CD4-positive, alpha-beta T cell treated with Interleukin-21 for 1 hour (primary cell): ENCODE measurements at regions not wholly inside any gene's neighbourhood (a gene's known extent, or its start where the extent isn't known, plus 50 kb on each side); places are given as distances from the start of the nearest gene placed in this dataset.

Experiments used
- DNase-seq: peaks from one replicate; pipeline ENCODE4 v3.0.0-alpha.2; 2020

DNA sequence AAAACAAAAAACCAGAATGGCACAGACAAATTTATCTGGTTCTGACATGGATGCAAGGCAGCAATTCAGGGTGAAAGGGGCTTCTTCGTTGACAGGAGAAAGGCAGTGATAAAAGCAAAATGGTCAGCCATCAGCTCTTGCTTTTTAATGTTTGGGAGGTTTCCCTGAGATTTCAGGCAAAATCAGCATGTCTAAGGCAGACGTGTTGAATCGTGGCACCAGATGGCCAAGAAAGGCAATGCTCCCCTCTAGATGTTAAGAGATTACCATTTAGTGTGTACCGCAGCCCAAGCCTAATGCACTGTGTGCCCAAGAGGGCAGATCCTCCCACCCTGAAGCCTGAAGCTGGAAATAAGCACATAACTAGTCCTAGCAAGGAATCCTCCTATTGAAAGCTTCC, 88.8 kb upstream of the GALNT18 start:
- DNase-seq: no peak

DNA sequence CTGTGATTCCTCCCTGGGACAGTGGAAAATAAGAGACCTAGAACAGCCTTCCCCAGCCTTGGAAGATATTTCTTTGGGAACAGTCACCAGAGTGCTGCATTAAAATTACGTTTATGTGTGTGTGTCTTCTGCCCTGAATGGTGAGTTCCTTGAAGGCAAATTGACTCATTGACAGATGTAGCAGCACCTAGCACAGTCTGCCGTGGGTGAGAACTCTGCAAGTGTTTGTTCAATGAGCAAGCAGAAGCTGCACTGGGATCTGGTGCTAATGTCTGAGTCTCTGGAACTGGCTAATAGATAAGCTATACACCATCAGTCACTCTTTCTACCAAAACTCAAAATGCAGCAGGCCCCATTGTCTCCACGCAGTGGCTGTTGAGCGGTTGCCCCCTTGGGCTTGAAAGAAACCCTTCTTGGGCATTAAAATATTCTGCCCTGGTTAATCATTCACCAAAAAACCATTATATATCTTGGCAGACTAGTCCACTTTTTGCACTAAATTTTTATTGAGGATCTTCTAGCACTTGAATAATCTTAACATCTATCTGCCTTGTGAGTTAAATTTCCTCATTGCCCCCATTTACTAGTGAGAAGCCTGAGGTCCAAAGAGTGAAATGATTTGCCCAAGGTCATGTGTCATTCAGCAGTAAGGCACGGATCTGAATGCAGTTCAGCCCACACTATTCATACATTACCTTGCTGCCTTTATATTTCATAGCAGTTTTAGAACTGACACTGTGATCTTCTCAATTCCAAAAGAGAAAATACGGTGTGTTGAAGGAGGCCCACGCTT, 87.8 kb upstream of the GALNT18 start:
- DNase-seq: no peak

DNA sequence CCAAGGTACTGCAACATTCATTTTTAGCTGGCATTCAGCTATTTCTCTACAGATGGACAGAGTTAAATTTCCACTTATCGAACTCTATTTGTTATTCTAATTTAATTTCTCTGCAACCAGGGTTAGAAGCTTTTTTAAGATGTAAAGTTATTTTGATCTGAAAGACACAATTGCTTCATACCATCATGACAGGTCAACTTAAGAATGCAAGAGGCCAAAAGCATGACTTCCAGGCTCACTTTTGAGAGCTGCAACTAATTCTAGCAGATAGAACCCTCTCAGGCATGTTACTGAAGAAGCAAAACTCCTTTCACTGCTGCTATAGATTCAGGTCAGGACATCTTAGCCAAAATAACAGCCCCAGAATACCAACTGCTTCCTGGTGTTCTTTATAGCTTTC, 86.5 kb upstream of the GALNT18 start:
- no peak for DNase-seq

DNA sequence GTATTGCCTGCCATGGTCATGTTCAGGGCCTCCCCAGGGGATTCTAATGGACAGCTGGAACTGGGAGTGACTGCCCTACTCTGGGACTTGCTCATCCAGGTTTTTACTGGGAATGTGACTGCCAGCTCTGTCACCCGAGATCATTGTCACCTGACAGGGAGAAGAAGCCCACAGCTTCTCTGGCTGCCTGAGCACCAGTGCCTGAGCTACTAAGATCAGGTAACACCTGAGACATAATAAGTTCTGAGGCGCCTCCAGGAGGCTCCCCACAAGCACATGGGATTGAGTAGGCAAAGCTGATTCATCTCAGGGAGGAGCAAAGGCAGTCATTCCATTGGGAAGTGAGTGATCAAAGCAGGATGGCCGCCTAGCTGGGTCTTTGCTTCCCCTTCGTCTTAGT, 84.2 kb upstream of the GALNT18 start:
- no peak for DNase-seq

DNA sequence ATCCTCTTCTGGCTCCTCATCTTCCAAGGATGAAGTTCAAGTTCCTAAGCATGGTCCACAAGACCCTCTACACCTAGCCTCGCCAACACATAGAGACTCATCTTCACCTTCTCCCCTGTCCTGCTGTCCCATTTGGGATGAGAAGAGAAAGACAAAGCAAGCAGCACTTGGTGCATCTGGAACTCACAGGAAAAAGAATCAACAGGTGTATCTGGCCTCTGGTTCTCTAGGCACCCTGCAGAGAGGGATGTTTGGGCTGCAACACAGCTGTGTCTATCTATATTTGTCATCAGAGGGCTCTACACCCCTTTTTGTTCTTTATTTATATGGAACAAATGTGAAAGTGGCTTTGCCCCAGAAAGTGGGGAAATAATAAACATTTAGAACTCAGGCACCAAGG, 82.1 kb upstream of the GALNT18 start:
- DNase-seq: no peak

DNA sequence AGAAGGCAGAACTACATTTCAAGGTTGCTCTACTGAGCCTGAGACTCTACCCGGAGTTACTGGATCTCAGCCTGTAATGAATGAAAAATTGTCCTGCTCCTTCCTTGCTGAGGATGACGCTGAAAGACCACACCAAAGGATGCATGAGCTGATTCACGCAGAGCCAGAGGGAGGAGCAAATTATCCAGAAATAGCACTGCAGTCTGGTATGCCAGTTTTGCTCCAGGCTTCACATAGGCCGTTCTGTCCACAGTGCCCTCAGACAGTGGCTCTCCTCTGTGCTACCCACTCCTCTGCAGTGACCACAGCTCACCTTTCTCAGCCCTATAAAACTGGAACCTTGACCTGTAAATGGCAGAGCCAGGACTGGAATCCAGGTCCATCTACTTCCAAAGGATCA, 79.3 kb upstream of the GALNT18 start:
- no peak for DNase-seq

DNA sequence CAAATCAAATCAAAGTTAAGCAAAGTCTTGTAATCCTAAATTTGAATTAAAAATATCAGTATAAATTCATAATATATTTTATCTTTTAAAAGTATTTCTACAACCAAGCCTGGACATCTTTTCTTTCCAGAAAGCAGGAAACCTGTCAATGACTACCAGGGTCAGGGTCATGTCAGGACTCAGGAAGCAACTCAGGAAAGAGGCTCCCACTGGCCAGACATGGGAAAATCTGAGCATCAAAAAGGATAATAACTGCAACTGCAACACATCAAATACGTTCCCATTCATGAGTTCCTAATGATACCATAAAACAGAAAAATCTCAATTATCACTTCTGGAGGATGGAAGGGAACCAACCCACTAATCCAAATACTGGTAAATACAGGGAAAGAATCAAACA, 76.0 kb upstream of the GALNT18 start:
- DNase-seq: no peak

DNA sequence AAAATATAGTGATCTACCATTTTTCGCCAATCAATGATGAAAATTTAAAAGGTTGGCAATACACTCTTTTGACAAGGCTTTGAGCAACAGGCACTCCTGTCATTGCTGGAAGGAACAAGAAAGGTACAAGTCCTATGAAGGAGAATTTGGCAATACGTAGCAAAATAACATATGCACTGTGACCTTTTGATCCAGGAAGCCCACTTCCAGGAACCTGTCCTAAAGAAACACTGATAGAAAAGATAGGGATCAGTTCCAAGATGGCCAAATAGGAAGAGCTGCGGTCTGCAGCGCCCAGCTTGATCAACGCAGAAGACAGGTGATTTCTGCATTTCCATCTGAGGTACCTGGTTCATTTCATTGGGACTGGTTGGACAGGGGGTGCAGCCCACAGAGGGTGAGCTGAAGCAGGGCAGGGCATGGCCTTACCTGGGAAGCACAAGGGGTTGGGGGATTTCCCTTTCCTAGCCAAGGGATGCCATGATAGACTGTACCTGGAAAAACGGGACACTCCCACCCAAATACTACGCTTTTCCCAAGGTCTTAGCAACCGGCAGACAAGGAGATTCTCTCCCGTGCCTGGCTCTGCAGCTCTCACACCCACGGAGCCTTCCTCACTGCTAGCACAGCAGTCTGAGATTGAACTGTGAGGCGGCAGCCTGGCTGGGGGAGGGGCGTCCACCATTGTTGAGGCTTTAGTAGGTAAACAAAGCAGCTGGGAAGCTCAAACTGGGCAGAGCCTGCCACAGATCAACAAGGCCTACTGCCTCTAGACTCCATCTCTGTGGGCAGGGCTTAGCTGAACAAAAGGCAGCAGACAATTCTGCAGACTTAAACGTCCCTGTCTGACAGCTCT, 69.7 kb upstream of the GALNT18 start:
- no peak for DNase-seq

DNA sequence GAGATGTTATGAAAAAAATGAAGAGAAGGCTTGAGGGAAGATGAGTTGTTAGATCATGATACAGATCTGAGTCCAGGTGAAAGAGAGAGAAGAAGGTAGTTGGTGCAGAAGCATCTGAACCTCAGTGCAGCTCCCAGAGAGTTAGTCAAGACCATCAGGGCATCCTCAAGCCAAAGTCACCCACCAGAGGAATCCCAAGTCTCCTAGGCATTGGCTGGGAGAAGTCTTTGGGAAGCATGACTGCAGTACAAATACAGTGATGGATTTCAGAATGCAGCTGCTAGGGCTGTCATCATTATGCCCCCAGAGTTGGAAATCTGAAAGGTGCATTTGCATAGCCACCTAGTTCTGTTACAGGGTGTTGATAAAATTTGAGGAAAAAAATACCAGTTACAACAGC, 59.7 kb upstream of the GALNT18 start:
- DNase-seq: no peak

DNA sequence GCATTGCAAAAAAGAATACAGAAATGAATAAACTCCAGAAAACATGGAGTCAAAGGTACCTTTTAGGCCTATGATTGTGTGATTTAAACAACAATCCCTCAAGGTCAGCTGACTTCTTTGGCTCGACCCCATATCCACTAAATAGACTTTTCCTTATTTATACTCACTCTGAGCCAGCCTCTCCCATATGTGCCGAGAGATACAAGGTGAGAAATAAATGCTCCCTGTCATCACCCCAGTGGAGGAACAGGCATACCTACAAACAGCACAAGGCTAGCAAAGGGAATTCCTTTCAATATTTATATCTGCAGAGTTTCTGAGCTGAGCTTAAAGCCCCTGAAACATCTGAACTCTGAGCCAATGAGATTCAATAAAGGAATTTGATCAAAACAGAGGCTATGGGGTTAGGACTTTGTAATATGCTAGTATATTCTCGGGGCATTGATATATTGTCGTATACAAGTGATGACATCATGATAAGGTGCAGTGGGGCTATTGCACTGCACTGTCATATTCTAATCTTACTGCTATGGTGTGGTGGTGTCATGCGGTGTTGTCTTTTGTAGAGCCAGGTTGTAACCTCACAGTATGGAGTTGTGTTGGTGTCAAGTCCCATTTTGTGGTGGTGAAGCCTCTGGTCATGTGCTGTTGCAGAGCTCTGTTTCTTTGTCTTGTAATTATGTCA, 56.0 kb upstream of the GALNT18 start:
- no peak for DNase-seq

DNA sequence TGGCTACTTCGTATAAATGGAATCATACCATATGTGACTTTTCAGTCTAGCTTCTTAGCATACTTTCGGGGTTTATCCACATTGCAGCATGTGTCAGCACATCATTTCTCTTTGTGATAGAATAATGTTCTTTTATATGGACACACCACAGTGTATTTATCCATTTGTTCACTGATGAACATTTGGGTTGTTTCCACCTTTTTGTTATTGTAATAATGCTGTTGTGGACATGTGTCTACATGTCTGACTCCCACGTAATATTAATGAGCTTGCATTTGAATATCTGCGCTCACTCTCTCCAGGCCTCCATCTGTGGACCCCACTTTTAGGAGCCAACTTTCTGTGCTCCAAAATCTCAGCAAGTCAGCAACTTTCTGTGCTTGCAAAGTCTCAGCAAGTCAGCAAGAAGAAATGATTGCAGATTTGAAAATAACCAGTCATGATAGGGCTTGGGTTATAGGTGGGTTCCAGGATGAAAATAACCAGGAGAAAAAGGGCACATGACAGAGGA, 53.9 kb upstream of the GALNT18 start:
- DNase-seq: no peak

DNA sequence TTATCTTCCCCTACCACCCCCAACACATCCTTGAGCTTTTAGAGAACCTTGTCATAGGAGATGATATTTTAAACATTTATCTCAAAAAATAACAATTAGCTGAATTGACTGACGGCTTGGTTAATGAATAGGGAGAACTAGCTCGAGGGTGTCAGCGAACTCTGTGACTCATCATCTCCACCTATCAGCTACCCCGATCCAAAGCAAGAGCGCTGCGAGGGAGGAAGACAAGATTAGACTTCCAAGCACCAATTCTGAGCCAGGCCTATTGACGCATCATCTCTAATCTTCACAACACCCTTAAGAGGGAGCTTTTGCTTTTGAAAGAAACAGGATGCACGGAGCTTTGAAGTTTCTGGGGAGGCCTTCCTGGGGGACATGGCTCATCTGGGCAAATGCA, 51.0 kb upstream of the GALNT18 start:
- DNase-seq: no peak

DNA sequence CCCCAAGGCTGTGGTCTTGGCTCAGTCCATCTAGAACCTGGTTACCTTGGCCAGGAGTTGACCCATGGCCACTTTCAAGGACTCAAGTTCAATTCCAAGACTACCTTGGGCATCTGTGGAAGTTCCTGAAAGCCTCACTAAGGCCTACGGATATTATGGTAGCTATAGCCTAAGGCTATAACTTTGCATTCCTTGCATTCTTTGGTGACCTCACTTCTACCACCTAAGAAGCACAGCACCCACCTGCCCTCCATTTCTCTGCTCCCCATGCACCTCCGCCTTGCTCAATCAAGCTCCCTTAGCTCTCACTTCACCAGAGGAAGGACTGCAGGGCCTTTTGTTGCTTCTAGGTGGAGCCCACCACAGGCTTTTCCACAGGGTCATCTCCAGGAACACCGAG, 50.3 kb upstream of the GALNT18 start:
- no peak for DNase-seq
